ENCODE measurements at regions not wholly inside any gene's neighbourhood (a gene's known extent, or its start where the extent isn't known, plus 50 kb on each side); places are given as distances from the start of the nearest gene placed in this dataset.

GRCh38 chr5:15447209-15447608 lies 52.8 kb upstream of the FBXL7 start:
- 54% methylated on average over 1 of the region's 1 CpG for WGBS (ENCODE audit: low lambda C conversion rate, missing lambda C conversion rate)
- no peaks in the 10 kb centered on the region for H3K27me3 ChIP-seq
- no peak for TF ChIP-seq EZH2phosphoT487 (IDR thresholded peaks at IDR 0.05; ENCODE audit: low read depth, severe bottlenecking, unreplicated experiment)
- no peak for TF ChIP-seq CTCF (IDR thresholded peaks at IDR 0.05; ENCODE audit: poor library complexity)
- TF ChIP-seq EZH2 (IDR thresholded peaks at IDR 0.05; ENCODE audit: borderline replicate concordance): no peak

GRCh38 chr5:15446552-15446951 lies 53.4 kb upstream of the FBXL7 start:
- H3K9me3 ChIP-seq (ENCODE audit: low read depth): no peaks in the 10 kb centered on the region
- no peaks in the 10 kb centered on the region for H4K20me1 ChIP-seq (ENCODE audit: insufficient read depth, poor library complexity, severe bottlenecking)
- no peak for DNase-seq (ENCODE audit: low spot score)
- no peaks in the 10 kb centered on the region for H3K79me2 ChIP-seq
- H2AFZ ChIP-seq: no peak overlapping the region
- H3K9me2 ChIP-seq (replicated peaks; ENCODE audit: insufficient read depth): no peaks in the 10 kb centered on the region
- H3K27ac ChIP-seq: no peak overlapping the region
- TF ChIP-seq CTCF (IDR thresholded peaks at IDR 0.05; ENCODE audit: poor library complexity) (no peak), EZH2 (IDR thresholded peaks at IDR 0.05; ENCODE audit: borderline replicate concordance) (no peak), EZH2phosphoT487 (IDR thresholded peaks at IDR 0.05; ENCODE audit: low read depth, severe bottlenecking, unreplicated experiment) (no peak)
- no peak overlapping the region for H3K4me2 ChIP-seq
- no peak overlapping the region for H3K4me3 ChIP-seq
- H3K4me1 ChIP-seq (ENCODE audit: insufficient read depth): no peaks in the 10 kb centered on the region
- no peaks in the 10 kb centered on the region for H3K36me3 ChIP-seq (replicated peaks; ENCODE audit: insufficient read depth, low read depth)
- no peaks in the 10 kb centered on the region for H3K27me3 ChIP-seq

More at GRCh38 chr5:15447209-15447608, 52.8 kb upstream of the FBXL7 start:
- no peaks in the 10 kb centered on the region for H4K20me1 ChIP-seq (ENCODE audit: insufficient read depth, poor library complexity, severe bottlenecking)
- no peaks in the 10 kb centered on the region for H3K79me2 ChIP-seq
- H3K9me3 ChIP-seq (ENCODE audit: low read depth): no peaks in the 10 kb centered on the region
- H3K36me3 ChIP-seq (replicated peaks; ENCODE audit: insufficient read depth, low read depth): no peaks in the 10 kb centered on the region
- no peaks in the 10 kb centered on the region for H3K4me1 ChIP-seq (ENCODE audit: insufficient read depth)
- no peak overlapping the region for H3K27ac ChIP-seq
- no peak overlapping the region for H3K4me2 ChIP-seq
- no peak overlapping the region for H3K4me3 ChIP-seq
- H2AFZ ChIP-seq: no peak overlapping the region
- no peak for DNase-seq (ENCODE audit: low spot score)
- H3K9me2 ChIP-seq (replicated peaks; ENCODE audit: insufficient read depth): no peaks in the 10 kb centered on the region

GRCh38 chr5:15442193-15442570 lies 57.8 kb upstream of the FBXL7 start:
- Histone ChIP-seq H3K9me3 (ENCODE audit: low read depth) (no peaks in the 10 kb centered on the region), H3K36me3 (replicated peaks; ENCODE audit: insufficient read depth, low read depth) (no peaks in the 10 kb centered on the region), H3K27me3 (no peaks in the 10 kb centered on the region), H3K4me3 (no peak overlapping the region), H3K27ac (no peak overlapping the region), H3K79me2 (no peaks in the 10 kb centered on the region), H3K4me1 (ENCODE audit: insufficient read depth) (no peaks in the 10 kb centered on the region), H2AFZ (no peak overlapping the region), H3K9me2 (replicated peaks; ENCODE audit: insufficient read depth) (no peaks in the 10 kb centered on the region), H3K4me2 (no peak overlapping the region), H4K20me1 (ENCODE audit: insufficient read depth, poor library complexity, severe bottlenecking) (no peaks in the 10 kb centered on the region)
- no peak for DNase-seq (ENCODE audit: low spot score)
- TF ChIP-seq EZH2phosphoT487 (IDR thresholded peaks at IDR 0.05; ENCODE audit: low read depth, severe bottlenecking, unreplicated experiment) (no peak), EZH2 (IDR thresholded peaks at IDR 0.05; ENCODE audit: borderline replicate concordance) (no peak), CTCF (IDR thresholded peaks at IDR 0.05; ENCODE audit: poor library complexity) (no peak)
- WGBS (ENCODE audit: low lambda C conversion rate, missing lambda C conversion rate): 36% methylated on average over 1 of the region's 1 CpG
